Fibroblast of the aortic adventitia (primary cell): ENCODE measurements at regions not wholly inside any gene's neighbourhood (a gene's known extent, or its start where the extent isn't known, plus 50 kb on each side); places are given as distances from the start of the nearest gene placed in this dataset.

Experiments
- DNase-seq: peaks from one replicate; pipeline ENCODE4 v3.0.0-alpha.2; 2010; ENCODE audit warnings: low read depth
- H3K4me3 ChIP-seq: 2 replicates; pipeline ENCODE4 v1.5.1; 2011; ENCODE audit warnings: low read depth, mild to moderate bottlenecking, control low read depth, low read length, moderate library complexity
- CTCF ChIP-seq: IDR thresholded peaks from 2 replicates; pipeline ENCODE4 v1.5.1; 2011; ENCODE audit warnings: mild to moderate bottlenecking, low read length, control low read depth, inconsistent platforms; ENCODE audit not compliant: insufficient read depth

GRCh38 chr11:93902921-93903320, 52.5 kb upstream of the VSTM5 start:
- DNase-seq = no peak
- no peak for TF ChIP-seq CTCF
- no peak overlapping the region for H3K4me3 ChIP-seq

GRCh38 chr11:93903989-93904388, 53.6 kb upstream of the VSTM5 start:
- DNase-seq = no peak
- no peak overlapping the region for H3K4me3 ChIP-seq
- no peak for TF ChIP-seq CTCF

GRCh38 chr11:93904716-93905115, 54.3 kb upstream of the VSTM5 start:
- no peak for DNase-seq
- TF ChIP-seq CTCF = no peak
- no peak overlapping the region for H3K4me3 ChIP-seq

GRCh38 chr11:93905384-93905783, 55.0 kb upstream of the VSTM5 start:
- H3K4me3 ChIP-seq = no peak overlapping the region
- peak; percentile 9 for DNase-seq
- TF ChIP-seq CTCF = no peak

- DNase-seq = no peak
- H3K4me3 ChIP-seq = no peak overlapping the region
- no peak for TF ChIP-seq CTCF
These were observed 56.1 kb upstream of the VSTM5 start for GRCh38 chr11:93906486-93906885.

GRCh38 chr11:93907901-93908300, 57.5 kb upstream of the VSTM5 start:
- TF ChIP-seq CTCF = no peak
- DNase-seq = no peak
- H3K4me3 ChIP-seq = no peak overlapping the region

- H3K4me3 ChIP-seq = no peak overlapping the region
- DNase-seq = peak; percentile 81
- TF ChIP-seq CTCF = no peak
These were observed 58.3 kb upstream of the VSTM5 start for GRCh38 chr11:93908689-93909088.
